ENCODE measurements at regions not wholly inside any gene's neighbourhood (a gene's known extent, or its start where the extent isn't known, plus 50 kb on each side); places are given as distances from the start of the nearest gene placed in this dataset.

- Histone ChIP-seq H3K9me3 (ENCODE audit: control insufficient read depth, insufficient read depth, low read depth, low read length) (no peaks in the 10 kb centered on the region), H3K4me3 (replicated peaks in 1 of 4; ENCODE audit: control extremely low read depth in 1 of 4, insufficient read depth in 1 of 4, low read depth in 3 of 4, low read length in 4 of 4) (no peak overlapping the region), H3K36me3 (ENCODE audit: control insufficient read depth, insufficient read depth, low read length) (no peaks in the 10 kb centered on the region), H3K4me2 (ENCODE audit: extremely low read depth, insufficient read depth, low read length) (no peak overlapping the region), H3K27me3 (ENCODE audit: control insufficient read depth, insufficient read depth, low read length) (no peaks in the 10 kb centered on the region), H2AFZ (ENCODE audit: low read length) (no peak overlapping the region), H3K79me2 (ENCODE audit: control insufficient read depth, insufficient read depth, low read length) (no peaks in the 10 kb centered on the region), H3K4me1 (ENCODE audit: control insufficient read depth, extremely low read depth, insufficient read depth, low read length) (no peaks in the 10 kb centered on the region), H3K27ac (ENCODE audit: insufficient read depth, low read length) (no peak overlapping the region), H4K20me1 (ENCODE audit: control insufficient read depth, extremely low read depth, insufficient read depth, low read length) (no peaks in the 10 kb centered on the region), H3K9ac (ENCODE audit: insufficient read depth, low read length) (no peak overlapping the region)
- no peak for DNase-seq (ENCODE audit: low read depth in 2 of 2)
- TF ChIP-seq CTCF (conservative IDR thresholded peaks at IDR 0.05 in 1 of 2, IDR thresholded peaks at IDR 0.05 in 1 of 2; ENCODE audit: low read depth in 1 of 2, low read length in 2 of 2) = no peak
- TF ChIP-seq EZH2 (IDR thresholded peaks at IDR 0.05; ENCODE audit: low read length, missing control alignments) = no peak
Measured at GRCh38 chr15:29409890-29410289, 140.3 kb upstream of the NSMCE3 start.

- Histone ChIP-seq H3K36me3 (ENCODE audit: control insufficient read depth, insufficient read depth, low read length) (no peaks in the 10 kb centered on the region), H3K27me3 (ENCODE audit: control insufficient read depth, insufficient read depth, low read length) (no peaks in the 10 kb centered on the region), H3K4me2 (ENCODE audit: extremely low read depth, insufficient read depth, low read length) (no peak overlapping the region), H2AFZ (ENCODE audit: low read length) (no peak overlapping the region), H3K4me3 (replicated peaks in 1 of 4; ENCODE audit: control extremely low read depth in 1 of 4, insufficient read depth in 1 of 4, low read depth in 3 of 4, low read length in 4 of 4) (no peak overlapping the region), H4K20me1 (ENCODE audit: control insufficient read depth, extremely low read depth, insufficient read depth, low read length) (no peaks in the 10 kb centered on the region), H3K79me2 (ENCODE audit: control insufficient read depth, insufficient read depth, low read length) (no peaks in the 10 kb centered on the region), H3K9me3 (ENCODE audit: control insufficient read depth, insufficient read depth, low read depth, low read length) (no peaks in the 10 kb centered on the region), H3K27ac (ENCODE audit: insufficient read depth, low read length) (no peak overlapping the region), H3K4me1 (ENCODE audit: control insufficient read depth, extremely low read depth, insufficient read depth, low read length) (no peaks in the 10 kb centered on the region), H3K9ac (ENCODE audit: insufficient read depth, low read length) (no peak overlapping the region)
- DNase-seq (ENCODE audit: low read depth in 2 of 2) = no peak
- TF ChIP-seq CTCF (conservative IDR thresholded peaks at IDR 0.05 in 1 of 2, IDR thresholded peaks at IDR 0.05 in 1 of 2; ENCODE audit: low read depth in 1 of 2, low read length in 2 of 2) = no peak
- no peak for TF ChIP-seq EZH2 (IDR thresholded peaks at IDR 0.05; ENCODE audit: low read length, missing control alignments)
Measured at GRCh38 chr15:29405564-29405963, 135.9 kb upstream of the NSMCE3 start.

- Histone ChIP-seq H3K9ac (ENCODE audit: insufficient read depth, low read length) (no peak overlapping the region), H4K20me1 (ENCODE audit: control insufficient read depth, extremely low read depth, insufficient read depth, low read length) (no peaks in the 10 kb centered on the region), H3K4me3 (replicated peaks in 1 of 4; ENCODE audit: control extremely low read depth in 1 of 4, insufficient read depth in 1 of 4, low read depth in 3 of 4, low read length in 4 of 4) (no peak overlapping the region), H3K27me3 (ENCODE audit: control insufficient read depth, insufficient read depth, low read length) (no peaks in the 10 kb centered on the region), H3K4me1 (ENCODE audit: control insufficient read depth, extremely low read depth, insufficient read depth, low read length) (no peaks in the 10 kb centered on the region), H3K79me2 (ENCODE audit: control insufficient read depth, insufficient read depth, low read length) (no peaks in the 10 kb centered on the region), H3K27ac (ENCODE audit: insufficient read depth, low read length) (no peak overlapping the region), H2AFZ (ENCODE audit: low read length) (no peak overlapping the region), H3K4me2 (ENCODE audit: extremely low read depth, insufficient read depth, low read length) (no peak overlapping the region), H3K9me3 (ENCODE audit: control insufficient read depth, insufficient read depth, low read depth, low read length) (no peaks in the 10 kb centered on the region), H3K36me3 (ENCODE audit: control insufficient read depth, insufficient read depth, low read length) (no peaks in the 10 kb centered on the region)
- TF ChIP-seq EZH2 (IDR thresholded peaks at IDR 0.05; ENCODE audit: low read length, missing control alignments) = no peak
- TF ChIP-seq CTCF (conservative IDR thresholded peaks at IDR 0.05 in 1 of 2, IDR thresholded peaks at IDR 0.05 in 1 of 2; ENCODE audit: low read depth in 1 of 2, low read length in 2 of 2) = no peak
- no peak for DNase-seq (ENCODE audit: low read depth in 2 of 2)
Measured at GRCh38 chr15:29403772-29404171, 134.2 kb upstream of the NSMCE3 start.

Measured in fibroblast of lung (primary cell).